ENCODE measurements at regions not wholly inside any gene's neighbourhood (a gene's known extent, or its start where the extent isn't known, plus 50 kb on each side); places are given as distances from the start of the nearest gene placed in this dataset.

DNA sequence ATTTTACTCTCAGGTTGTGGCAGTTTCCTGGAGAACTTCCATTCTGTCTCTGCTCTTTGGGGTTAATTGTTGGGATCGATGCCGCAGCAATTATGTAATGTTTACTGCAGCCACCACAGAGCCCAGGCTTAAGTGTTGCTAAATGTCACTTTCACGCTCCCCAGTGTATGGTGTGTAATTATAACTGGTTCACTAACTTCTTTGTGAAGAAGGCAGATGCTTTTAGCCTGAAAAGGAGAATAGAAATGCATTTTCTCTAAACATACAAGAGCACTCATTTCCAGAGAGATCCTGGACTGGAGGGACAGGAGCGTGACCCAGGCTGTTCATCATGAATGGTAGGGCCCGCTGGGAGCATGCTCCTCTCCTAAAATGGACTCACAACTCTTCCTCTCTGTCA is 132.2 kb upstream of the PLET1 start:
- Histone ChIP-seq H3K4me1 (ENCODE audit: control insufficient read depth in 1 of 2, insufficient read depth in 2 of 2, low read length in 2 of 2) (no peaks in the 10 kb centered on the region), H3K36me3 (ENCODE audit: control insufficient read depth in 1 of 2, insufficient read depth in 2 of 2, low read length in 2 of 2) (no peaks in the 10 kb centered on the region), H3K27me3 (ENCODE audit: insufficient read depth, low read length) (no peaks in the 10 kb centered on the region; the same call in 1 of the 2 replicates), H3K9ac (ENCODE audit: low read length) (no peak overlapping the region), H3K4me3 (replicated peaks in 1 of 2; ENCODE audit: low read depth in 1 of 2, low read length in 2 of 2) (no peak overlapping the region), H3K9me3 (ENCODE audit: control insufficient read depth in 1 of 2, insufficient read depth in 1 of 2, low read depth in 1 of 2, low read length in 2 of 2) (no peaks in the 10 kb centered on the region), H3K4me2 (ENCODE audit: low read length) (no peak overlapping the region), H3K79me2 (ENCODE audit: insufficient read depth, low read length) (no peaks in the 10 kb centered on the region), H3K27ac (ENCODE audit: low read depth, low read length) (no peak overlapping the region), H2AFZ (ENCODE audit: low read depth, low read length, poor library complexity, severe bottlenecking) (no peak overlapping the region), H4K20me1 (ENCODE audit: insufficient read depth) (no peaks in the 10 kb centered on the region), H3K9me2 (ENCODE audit: insufficient read depth) (no peaks in the 10 kb centered on the region)
- ChIA-PET RAD21 (ENCODE audit: low non-redundant PET in 1 of 2, low total read pairs in 2 of 2, uncharacterized antibody in 2 of 2, unreplicated experiment in 2 of 2) (no interaction called here), CTCF (no interaction called here), POLR2A (no interaction called here)
- ATAC-seq, result no peak
- TF ChIP-seq EGR1 (IDR thresholded peaks at IDR 0.05; ENCODE audit: low read depth) (no peak), FOSL1 (IDR thresholded peaks at IDR 0.05; ENCODE audit: low read depth) (no peak), ELF1 (IDR thresholded peaks at IDR 0.05; ENCODE audit: borderline replicate concordance, low read depth) (no peak), SP1 (IDR thresholded peaks at IDR 0.05; ENCODE audit: low read depth) (no peak), SIN3A (IDR thresholded peaks at IDR 0.05; ENCODE audit: low read depth) (no peak), POLR2AphosphoS5 (IDR thresholded peaks at IDR 0.05; ENCODE audit: low read depth, low read length) (no peak), RAD21 (IDR thresholded peaks at IDR 0.05; ENCODE audit: low read depth) (no peak), YY1 (IDR thresholded peaks at IDR 0.05; ENCODE audit: extremely low read depth, insufficient replicate concordance, low read depth, low read length) (no peak), CBX3 (IDR thresholded peaks at IDR 0.05; ENCODE audit: low read depth) (no peak)
- no peak for DNase-seq (ENCODE audit: low read depth, low spot score)
- intact Hi-C loops (cut with micrococcal nuclease), result no loop called here
- no TSS peak for BruUV-seq (replicated peaks)

- Histone ChIP-seq H3K79me2 (ENCODE audit: insufficient read depth, low read length) (no peaks in the 10 kb centered on the region), H3K4me2 (ENCODE audit: low read length) (no peak overlapping the region), H3K9me3 (ENCODE audit: control insufficient read depth in 1 of 2, insufficient read depth in 1 of 2, low read depth in 1 of 2, low read length in 2 of 2) (no peaks in the 10 kb centered on the region), H2AFZ (ENCODE audit: low read depth, low read length, poor library complexity, severe bottlenecking) (no peak overlapping the region), H3K27me3 (ENCODE audit: insufficient read depth, low read length) (peaks cover 4% of the 10 kb centered on the region), H3K9me2 (ENCODE audit: insufficient read depth) (no peaks in the 10 kb centered on the region), H3K9ac (ENCODE audit: low read length) (no peak overlapping the region), H4K20me1 (ENCODE audit: insufficient read depth) (no peaks in the 10 kb centered on the region), H3K4me3 (replicated peaks in 1 of 2; ENCODE audit: low read depth in 1 of 2, low read length in 2 of 2) (no peak overlapping the region), H3K4me1 (ENCODE audit: control insufficient read depth in 1 of 2, insufficient read depth in 2 of 2, low read length in 2 of 2) (no peaks in the 10 kb centered on the region), H3K36me3 (ENCODE audit: control insufficient read depth in 1 of 2, insufficient read depth in 2 of 2, low read length in 2 of 2) (no peaks in the 10 kb centered on the region), H3K27ac (ENCODE audit: low read depth, low read length) (no peak overlapping the region)
- TF ChIP-seq POLR2AphosphoS5 (IDR thresholded peaks at IDR 0.05; ENCODE audit: low read depth, low read length) (no peak), EZH2 (IDR thresholded peaks at IDR 0.05) (no peak), YY1 (IDR thresholded peaks at IDR 0.05; ENCODE audit: extremely low read depth, insufficient replicate concordance, low read depth, low read length) (no peak), RAD21 (IDR thresholded peaks at IDR 0.05; ENCODE audit: low read depth) (no peak), TCF7L2 (IDR thresholded peaks at IDR 0.05; ENCODE audit: borderline replicate concordance, extremely low read depth, insufficient read depth, insufficient read length) (no peak), CBX3 (IDR thresholded peaks at IDR 0.05; ENCODE audit: low read depth) (no peak), POLR2A (IDR thresholded peaks at IDR 0.05; ENCODE audit: borderline replicate concordance, extremely low read depth, insufficient read depth, insufficient read length) (no peak), SRF (IDR thresholded peaks at IDR 0.05; ENCODE audit: low read depth) (no peak), SP1 (IDR thresholded peaks at IDR 0.05; ENCODE audit: low read depth) (no peak), CTCF (IDR thresholded peaks at IDR 0.05 in 2 of 3, conservative IDR thresholded peaks at IDR 0.05 in 1 of 3; ENCODE audit: borderline replicate concordance in 1 of 3, insufficient read depth in 1 of 3, low read depth in 2 of 3, low read length in 2 of 3) (no peak), ATF3 (IDR thresholded peaks at IDR 0.05) (no peak)
- POLR2A ChIA-PET, result no interaction called here
- no TSS peak for BruUV-seq (replicated peaks)
- RAD21 ChIA-PET (ENCODE audit: low non-redundant PET in 1 of 2, low total read pairs in 2 of 2, uncharacterized antibody in 2 of 2, unreplicated experiment in 2 of 2), result no interaction called here
- ATAC-seq (no peak), DNase-seq (ENCODE audit: low read depth, low spot score) (no peak)
- CTCF ChIA-PET, result no interaction called here
- intact Hi-C loops (cut with micrococcal nuclease), result no loop called here
Observed at GRCh38 chr11:112394304-112394703, 133.6 kb upstream of the PLET1 start.

All from HCT116 (cell line).